H1 (cell line): ENCODE measurements at regions not wholly inside any gene's neighbourhood (a gene's known extent, or its start where the extent isn't known, plus 50 kb on each side); places are given as distances from the start of the nearest gene placed in this dataset.

Experiments
- CEBPB ChIP-seq: IDR thresholded peaks from 2 replicates; pipeline ENCODE4 v1.6.1; 2012; ENCODE audit warnings: low read depth, low read length
- CTCF ChIP-seq, 3 experiments: IDR thresholded peaks; 1 replicate in 2 of 3; 2 replicates in 1 of 3; pipeline versions ENCODE4 v1.5.1 to v1.6.1; 2011; ENCODE audit warnings: low read length in 3 of 3, mild to moderate bottlenecking in 3 of 3, inconsistent platforms in 2 of 3, low read depth in 1 of 3, moderate library complexity in 1 of 3; ENCODE audit not compliant: insufficient read depth in 1 of 3; ENCODE audit errors: control extremely low read depth in 1 of 3
- EGR1 ChIP-seq: IDR thresholded peaks from 2 replicates; pipeline ENCODE4 v1.6.1; 2011; ENCODE audit warnings: low read depth, low read length, borderline replicate concordance
- HDAC2 ChIP-seq, 2 experiments: fragments of 300-600 bp in 1 of 2; sonication (generic) in 1 of 2; IDR thresholded peaks; 2 replicates each; pipeline ENCODE4 v1.6.1; 2011 to 2012; ENCODE audit warnings: low read depth in 2 of 2, low read length in 2 of 2, mild to moderate bottlenecking in 2 of 2, moderate library complexity in 2 of 2, borderline replicate concordance in 1 of 2, inconsistent platforms in 1 of 2
- JUND ChIP-seq: IDR thresholded peaks from 2 replicates; pipeline ENCODE4 v1.6.1; 2011; ENCODE audit warnings: mild to moderate bottlenecking, improper control_type of control experiment, low read length
- KDM1A ChIP-seq: fragments of 200-600, 300-600 bp; sonication (generic); IDR thresholded peaks from 2 replicates; pipeline ENCODE4 v1.7.1; 2016; ENCODE audit warnings: mild to moderate bottlenecking, low read length, borderline replicate concordance
- POLR2A ChIP-seq, 2 experiments: IDR thresholded peaks; 1 replicate in 1 of 2; 2 replicates in 1 of 2; pipeline ENCODE4 v1.6.1; 2011; ENCODE audit warnings: low read depth in 2 of 2, low read length in 2 of 2, mild to moderate bottlenecking in 2 of 2; ENCODE audit errors: control extremely low read depth in 1 of 2
- POLR2AphosphoS5 ChIP-seq: IDR thresholded peaks from 2 replicates; pipeline ENCODE4 v1.6.1; 2011; ENCODE audit warnings: low read depth, low read length
- SIN3A ChIP-seq, 2 experiments: IDR thresholded peaks in 1 of 2; conservative IDR thresholded peaks in 1 of 2; 2 replicates each; pipeline ENCODE4 v1.6.1; 2011 to 2012; ENCODE audit warnings: low read length in 2 of 2, improper control_type of control experiment in 1 of 2, low read depth in 1 of 2, mild to moderate bottlenecking in 1 of 2
- SUZ12 ChIP-seq: fragments of 200-600 bp; sonication (generic); IDR thresholded peaks from 2 replicates; pipeline ENCODE4 v1.6.1; 2012; ENCODE audit warnings: mild to moderate bottlenecking, inconsistent platforms, low read length, moderate library complexity, mixed read lengths

- TF ChIP-seq CTCF (IDR thresholded peaks at IDR 0.05; ENCODE audit: control extremely low read depth in 1 of 3, insufficient read depth in 1 of 3, low read depth in 1 of 3, low read length in 3 of 3) (no peak), POLR2A (IDR thresholded peaks at IDR 0.05; ENCODE audit: control extremely low read depth in 1 of 2, low read depth in 2 of 2, low read length in 2 of 2) (no peak), JUND (no peak), HDAC2 (IDR thresholded peaks at IDR 0.05; ENCODE audit: borderline replicate concordance in 1 of 2, low read depth in 2 of 2, low read length in 2 of 2) (no peak), POLR2AphosphoS5 (no peak), SIN3A (conservative IDR thresholded peaks at IDR 0.05 in 1 of 2, IDR thresholded peaks at IDR 0.05 in 1 of 2; ENCODE audit: low read depth in 1 of 2, low read length in 2 of 2) (no peak), KDM1A (no peak), EGR1 (no peak), CEBPB (no peak), SUZ12 (no peak)
Observed at GRCh38 chr2:220877491-220877890, 694.6 kb downstream of the EPHA4 start.
